Adrenal gland (tissue), 9 donors: ENCODE measurements at regions not wholly inside any gene's neighbourhood (a gene's known extent, or its start where the extent isn't known, plus 50 kb on each side); places are given as distances from the start of the nearest gene placed in this dataset.

Experiments
- DNase-seq, 7 donors: peaks; one replicate each; pipeline ENCODE4 v3.0.0-alpha.2; 2019 to 2020
- H3K27ac ChIP-seq, 5 donors: fragments of 200-600 bp; sonication (generic) in 4 of 5; 1 replicate in 3 of 5; 2 replicates in 2 of 5; pipeline versions ENCODE4 v1.5.1 to v1.8.0; 2016 to 2020; ENCODE audit warnings: mild to moderate bottlenecking in 1 of 5
- H3K27me3 ChIP-seq: fragments of 200-600 bp; 2 replicates; pipeline ENCODE4 v1.8.0; 2021
- H3K36me3 ChIP-seq, 2 donors: fragments of 200-600 bp; replicated peaks in 1 of 2; 1 replicate in 1 of 2; 2 replicates in 1 of 2; pipeline versions ENCODE4 v1.5.1 to v1.8.0; 2018 to 2022
- H3K4me1 ChIP-seq, 2 donors: fragments of 200-600 bp; replicated peaks in 1 of 2; 1 replicate in 1 of 2; 2 replicates in 1 of 2; pipeline versions ENCODE4 v1.5.1 to v1.8.0; 2018 to 2021
- H3K4me3 ChIP-seq, 4 donors: fragments of 200-600 bp; sonication (generic) in 3 of 4; one replicate each; pipeline ENCODE4 v1.5.1; 2016 to 2018
- H3K9me3 ChIP-seq, 3 donors: fragments of 200-600 bp; sonication (generic) in 1 of 3; replicated peaks in 1 of 3; 1 replicate in 2 of 3; 2 replicates in 1 of 3; pipeline versions ENCODE4 v1.5.1 to v1.8.0; 2016 to 2021
- POLR2A ChIP-seq, 2 donors: fragments of 450-650 bp; IDR thresholded peaks; one replicate each; pipeline ENCODE4 v1.6.1; 2017; ENCODE audit warnings: antibody characterized with exemption in 2 of 2, mild to moderate bottlenecking in 2 of 2, moderate library complexity in 1 of 2
- WGBS, 4 donors: extraction: QIAGEN DNeasy Blood & Tissue Kit in 2 of 4; methylation state at CpG; one replicate each; pipeline versions ENCODE4 v1.1.5 to v1.1.7; 2013 to 2017; 5-methylcytosine and 5-hydroxymethylcytosine counted together
- intact Hi-C, 2 donors: fragments of 100-400 bp; cut with DNase I; formaldehyde crosslinking; loops; one replicate each; pipeline versions ENCODE4 v1.14.1 to v1.15.0; 2022 to 2023
- TF ChIP-seq, protein P1 (sequence below), 6 experiments: fragments of 450-650 bp in 4 of 6; fragments of 200-600 bp in 2 of 6; sonication (generic) in 1 of 6; IDR thresholded peaks; 1 replicate in 5 of 6; 2 replicates in 1 of 6; pipeline versions ENCODE4 v1.5.1 to v1.8.0; 2016 to 2021; ENCODE audit warnings: antibody characterized with exemption in 6 of 6, mild to moderate bottlenecking in 2 of 6, moderate library complexity in 1 of 6
- donor health status: healthy with polysubstance abuse.
- donor health status: Bipolar disorder and iron deficiency.
- donor health status: DM: yes; HTN: yes; CAD: no.
- donor health status: DM: no; HTN: no; CAD: no.
- donor health status: DM: no; HTN: no; CAD: no.

DNA sequence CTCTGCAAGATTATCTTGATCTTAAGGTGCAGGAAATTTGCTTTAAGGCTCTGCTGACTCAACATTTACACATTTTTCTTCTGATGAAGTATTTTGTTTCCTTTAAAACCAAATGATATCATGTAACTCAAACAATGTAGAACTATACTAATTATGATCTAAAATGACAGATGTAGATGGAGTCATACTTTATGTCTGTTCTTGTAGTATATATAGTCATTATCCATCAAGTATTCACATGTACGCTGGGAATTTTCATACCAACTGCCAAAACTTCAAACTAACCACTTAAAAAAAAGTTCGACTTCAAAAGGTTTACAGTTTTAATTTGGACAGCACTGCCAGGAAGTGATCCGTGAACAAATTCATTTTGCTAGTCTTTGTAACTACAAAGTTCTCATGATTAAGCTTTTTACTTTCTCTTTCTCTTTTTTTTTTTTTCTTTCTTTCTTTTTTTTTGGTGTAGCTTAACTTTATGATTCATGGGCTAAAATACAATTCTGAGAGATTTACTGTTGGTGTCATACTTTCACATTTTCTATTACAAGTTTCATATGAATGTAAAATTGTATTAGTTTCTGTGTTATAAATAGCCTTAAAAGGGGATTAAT is 509.0 kb upstream of the CXADR start:
- no peak for DNase-seq
- no peaks in the 10 kb centered on the region for H3K27me3 ChIP-seq
- H3K4me1 ChIP-seq = peaks cover 0 to 8% of the 10 kb centered on the region in 2 donors
- H3K27ac ChIP-seq = peak overlapping the region in 1 of 5 donors; percentile 19
- H3K36me3 ChIP-seq = no peaks in the 10 kb centered on the region
- H3K4me3 ChIP-seq = peak overlapping the region in 2 of 4 donors; percentile 3 to 24
- intact Hi-C loops = no loop called here
- no peak for TF ChIP-seq POLR2A (IDR thresholded peaks at IDR 0.05)
- TF ChIP-seq, protein P1, sequence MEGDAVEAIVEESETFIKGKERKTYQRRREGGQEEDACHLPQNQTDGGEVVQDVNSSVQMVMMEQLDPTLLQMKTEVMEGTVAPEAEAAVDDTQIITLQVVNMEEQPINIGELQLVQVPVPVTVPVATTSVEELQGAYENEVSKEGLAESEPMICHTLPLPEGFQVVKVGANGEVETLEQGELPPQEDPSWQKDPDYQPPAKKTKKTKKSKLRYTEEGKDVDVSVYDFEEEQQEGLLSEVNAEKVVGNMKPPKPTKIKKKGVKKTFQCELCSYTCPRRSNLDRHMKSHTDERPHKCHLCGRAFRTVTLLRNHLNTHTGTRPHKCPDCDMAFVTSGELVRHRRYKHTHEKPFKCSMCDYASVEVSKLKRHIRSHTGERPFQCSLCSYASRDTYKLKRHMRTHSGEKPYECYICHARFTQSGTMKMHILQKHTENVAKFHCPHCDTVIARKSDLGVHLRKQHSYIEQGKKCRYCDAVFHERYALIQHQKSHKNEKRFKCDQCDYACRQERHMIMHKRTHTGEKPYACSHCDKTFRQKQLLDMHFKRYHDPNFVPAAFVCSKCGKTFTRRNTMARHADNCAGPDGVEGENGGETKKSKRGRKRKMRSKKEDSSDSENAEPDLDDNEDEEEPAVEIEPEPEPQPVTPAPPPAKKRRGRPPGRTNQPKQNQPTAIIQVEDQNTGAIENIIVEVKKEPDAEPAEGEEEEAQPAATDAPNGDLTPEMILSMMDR (IDR thresholded peaks at IDR 0.05) = no peak
- no peaks in the 10 kb centered on the region for H3K9me3 ChIP-seq
- 14 to 25% (median 20%) methylated on average over 3 of the region's 3 CpGs for WGBS, 4 donors

DNA sequence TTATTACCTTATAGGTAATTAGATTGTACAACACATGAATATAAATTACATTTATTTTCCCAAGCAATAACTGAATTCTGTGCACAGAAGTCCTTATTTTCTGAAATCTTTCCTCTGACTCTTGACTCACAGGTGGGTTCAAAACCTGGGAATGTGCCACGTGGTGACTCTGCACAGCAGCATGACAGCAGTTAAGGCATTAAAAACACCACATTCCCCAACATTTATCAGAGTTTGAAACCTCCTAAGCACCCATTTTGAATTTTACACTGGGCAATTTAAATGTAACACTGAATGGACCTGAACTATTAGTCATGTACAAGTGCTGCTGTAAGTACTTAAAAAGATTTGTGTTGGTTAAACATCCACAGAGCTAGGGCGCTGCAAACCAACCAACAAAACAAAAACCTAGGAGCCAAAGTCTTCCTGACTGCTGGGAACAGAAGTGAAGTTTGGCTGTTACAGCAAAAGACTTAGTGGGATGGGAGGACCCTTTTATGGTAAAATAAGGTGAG is 480.6 kb upstream of the CXADR start:
- no peaks in the 10 kb centered on the region for H3K9me3 ChIP-seq
- intact Hi-C loops = no loop called here
- no peaks in the 10 kb centered on the region for H3K4me1 ChIP-seq
- no peaks in the 10 kb centered on the region for H3K27me3 ChIP-seq
- TF ChIP-seq POLR2A (IDR thresholded peaks at IDR 0.05) = no peak
- TF ChIP-seq, protein P1 (IDR thresholded peaks at IDR 0.05) = no peak
- DNase-seq = no peak
- no peak overlapping the region for H3K27ac ChIP-seq
- H3K4me3 ChIP-seq = no peak overlapping the region
- WGBS, 4 donors = 54 to 76% (median 69%) methylated on average over 2 of the region's 2 CpGs
- no peaks in the 10 kb centered on the region for H3K36me3 ChIP-seq

DNA sequence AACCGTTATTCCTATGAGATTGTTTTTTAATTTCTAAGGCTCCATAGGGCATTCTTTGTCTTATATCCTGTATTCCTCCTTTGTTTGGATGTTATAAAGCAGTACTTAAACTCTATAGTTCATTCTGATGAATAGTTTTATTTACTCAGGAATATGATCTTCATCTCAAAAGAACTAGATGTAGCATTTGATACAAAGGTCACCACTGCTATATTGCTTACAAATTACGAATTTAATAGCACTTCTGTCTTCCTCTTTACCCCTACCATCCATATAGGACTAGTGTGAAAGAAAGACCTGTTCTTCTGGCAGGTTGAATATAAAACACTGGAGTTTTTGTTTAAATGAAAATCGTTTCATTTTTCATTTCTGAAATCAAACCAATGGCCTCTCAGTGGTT is 468.1 kb upstream of the CXADR start:
- intact Hi-C loops = loop anchor here in 1 of 2 donors (10.0 kb wide), 1 partner anchor 960 kb away; no protein-coding TSS in a partner anchor

DNA sequence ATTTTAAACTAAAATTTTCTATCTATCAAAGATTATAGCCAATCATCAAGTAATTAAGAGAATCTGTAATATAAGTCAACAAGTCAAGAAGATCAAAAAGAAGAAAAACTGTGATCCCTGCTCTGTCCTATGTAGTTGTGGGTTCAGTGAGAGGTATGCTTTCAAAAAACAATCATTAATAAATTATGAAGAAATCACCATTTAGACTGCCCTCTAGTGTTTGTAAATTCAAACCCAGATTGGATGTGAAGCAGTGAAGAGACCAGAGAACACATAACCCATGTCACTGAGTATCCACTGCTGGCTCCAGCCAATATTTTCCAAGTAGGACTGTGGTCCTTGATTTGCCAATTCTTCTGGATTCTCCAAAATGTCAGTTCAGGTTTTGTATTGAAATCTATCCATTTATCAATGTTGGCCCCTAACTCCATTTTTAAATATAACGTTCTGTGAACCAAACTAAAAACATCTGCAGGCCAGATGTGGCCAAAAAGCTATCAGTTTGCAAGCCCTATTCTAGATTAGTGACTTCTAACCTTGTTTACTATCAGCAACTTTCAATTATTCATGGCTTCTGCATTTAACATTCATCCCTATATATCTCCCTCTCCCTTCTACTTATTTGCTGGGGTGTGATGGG is 467.5 kb upstream of the CXADR start:
- Histone ChIP-seq H3K9me3 (no peaks in the 10 kb centered on the region), H3K27ac (no peak overlapping the region), H3K4me1 (no peaks in the 10 kb centered on the region), H3K4me3 (no peak overlapping the region), H3K36me3 (no peaks in the 10 kb centered on the region), H3K27me3 (no peaks in the 10 kb centered on the region)
- no peak for DNase-seq
- TF ChIP-seq POLR2A (IDR thresholded peaks at IDR 0.05) = no peak
- TF ChIP-seq, protein P1 (IDR thresholded peaks at IDR 0.05) = peak; percentile 24 to 58 (median 34)
- intact Hi-C loops = loop anchor here in 1 of 2 donors (10.0 kb wide), 1 partner anchor 961 kb away; no protein-coding TSS in a partner anchor
- 0 to 50% (median 18%) methylated on average over 1 of the region's 1 CpG for WGBS, 4 donors

More for the DNA sequence above, 468.1 kb upstream of the CXADR start:
- no peak for DNase-seq
- H3K36me3 ChIP-seq = no peaks in the 10 kb centered on the region
- no peak for TF ChIP-seq POLR2A (IDR thresholded peaks at IDR 0.05)
- TF ChIP-seq, protein P1 (IDR thresholded peaks at IDR 0.05) = no peak
- H3K27ac ChIP-seq = no peak overlapping the region
- no peaks in the 10 kb centered on the region for H3K4me1 ChIP-seq
- 74 to 80% (median 77%) methylated on average over 3 of the region's 3 CpGs for WGBS, 4 donors
- no peaks in the 10 kb centered on the region for H3K9me3 ChIP-seq
- no peak overlapping the region for H3K4me3 ChIP-seq
- H3K27me3 ChIP-seq = no peaks in the 10 kb centered on the region
